Right ventricle myocardium superior (tissue), 1 donor: ENCODE measurements at regions not wholly inside any gene's neighbourhood (a gene's known extent, or its start where the extent isn't known, plus 50 kb on each side); places are given as distances from the start of the nearest gene placed in this dataset.
"Not testable (repeated sequence)": the region's sequence is repeated elsewhere in the genome, so short reads cannot be mapped to it uniquely, and the experiment has no call there.

ENCODE experiments used
- ATAC-seq: fragments of 200-7000 bp; cut with Tn5 transposase; one replicate; pipeline ENCODE4 v1.9.1; 2020; ENCODE audit warnings: mild to moderate bottlenecking; ENCODE audit not compliant: poor library complexity
- DNase-seq: peaks from one replicate; pipeline ENCODE4 v3.0.0-alpha.2; 2020
- intact Hi-C: fragments of 100-400 bp; cut with DNase I; formaldehyde crosslinking; loops from one replicate; pipeline ENCODE4 v1.11.2; 2022
- donor health status: DM: no; HTN: yes; CAD: no; lungs with severe emphysema.

DNA sequence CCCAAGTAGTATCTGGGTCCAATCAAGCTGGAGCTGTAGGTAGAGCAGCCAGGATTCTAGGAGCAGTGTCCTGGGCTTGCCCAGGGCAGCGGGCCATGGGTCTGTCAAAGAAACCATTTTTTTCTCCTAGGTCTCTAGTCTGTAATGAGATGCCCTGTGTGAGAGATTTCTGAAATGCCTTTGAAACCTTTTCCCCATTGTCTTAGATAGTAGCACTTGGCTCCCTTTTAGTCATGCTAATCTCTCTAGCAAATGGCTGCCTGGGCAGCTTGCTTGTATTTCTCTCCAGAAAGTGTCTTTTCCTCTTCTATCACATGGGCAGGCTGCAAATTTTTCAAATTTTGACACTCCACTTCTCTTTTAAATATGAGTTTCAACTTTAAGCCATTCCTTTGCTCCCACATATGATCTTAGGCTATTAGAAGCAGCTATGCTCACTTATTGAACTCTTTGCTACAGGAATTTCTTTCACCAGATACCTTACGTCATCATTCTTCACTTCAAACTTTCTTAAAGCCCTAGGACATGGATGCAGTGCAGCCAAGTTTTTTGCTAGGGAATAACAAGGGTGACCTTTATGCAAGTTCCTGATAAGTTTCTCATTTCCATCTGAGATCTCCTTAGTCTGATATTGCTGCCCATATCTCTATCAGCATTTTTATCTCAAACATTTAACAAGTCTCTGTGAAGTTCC lies 890.2 kb upstream of the VRK2 start:
- intact Hi-C loops: no loop called here
- ATAC-seq (no peak), DNase-seq (no peak)

DNA sequence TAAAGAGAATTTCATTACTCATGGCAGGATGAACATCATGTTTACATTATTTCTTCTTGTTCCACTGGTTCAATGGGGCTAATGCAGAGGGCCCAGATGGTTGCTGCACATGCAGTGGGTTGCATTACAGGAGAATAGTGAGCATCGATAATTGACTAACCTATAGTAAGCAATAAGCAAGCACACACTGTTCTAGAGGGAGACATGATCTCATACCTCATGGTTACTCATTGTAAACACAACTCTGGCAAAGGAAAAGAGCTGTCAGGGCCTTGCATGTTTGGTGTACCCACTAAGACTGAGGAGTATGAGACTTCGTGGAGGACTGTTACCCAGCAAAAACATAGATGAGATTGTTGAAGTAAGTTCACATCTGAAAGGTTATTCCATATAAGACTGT lies 885.6 kb upstream of the VRK2 start:
- intact Hi-C loops: no loop called here
- DNase-seq: no peak
- ATAC-seq: no peak

DNA sequence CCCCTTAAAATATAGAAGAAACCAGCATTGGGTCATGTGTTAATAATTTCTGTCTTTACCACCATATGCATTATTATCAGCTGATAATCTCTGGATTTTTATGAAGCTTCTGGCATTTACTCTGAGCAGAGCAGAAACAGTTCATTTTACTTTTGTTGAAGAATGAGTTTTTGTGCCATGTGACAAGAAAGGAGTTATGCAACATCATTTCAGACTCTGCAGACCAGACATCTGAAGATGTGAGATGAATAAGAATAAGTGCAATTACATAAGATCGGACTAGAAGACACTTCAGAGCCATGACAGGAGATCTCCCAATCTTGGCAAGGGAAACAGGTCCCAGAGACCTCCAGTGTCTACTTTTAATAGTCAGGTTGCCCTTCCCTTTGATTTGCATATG lies 869.4 kb upstream of the VRK2 start:
- ATAC-seq (no peak), DNase-seq (no peak)
- intact Hi-C loops: no loop called here

DNA sequence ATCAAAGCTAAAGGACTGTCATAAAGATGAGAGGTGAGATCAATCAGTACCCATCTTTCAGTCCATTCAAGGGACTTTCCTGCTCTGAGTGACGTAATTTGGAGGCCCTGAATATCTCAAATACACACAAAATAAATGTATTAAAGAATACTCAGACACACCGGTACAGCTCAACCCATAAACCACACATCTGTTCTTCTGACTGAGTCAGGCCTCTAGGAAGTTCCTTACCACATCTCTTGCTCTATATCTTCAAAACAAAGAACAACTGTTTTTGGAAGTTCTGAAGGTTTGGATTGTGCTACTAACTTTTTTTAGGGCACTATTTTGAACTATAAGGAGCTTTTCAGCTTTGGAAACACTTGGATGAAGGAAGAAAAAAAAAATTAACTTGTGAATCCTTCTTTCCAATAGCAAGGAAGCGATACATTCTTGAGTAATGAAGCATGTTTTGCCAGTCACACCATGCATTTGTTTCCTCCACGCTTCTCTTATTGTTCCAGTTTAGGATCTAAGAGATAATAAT lies 866.5 kb upstream of the VRK2 start:
- no peak for ATAC-seq
- intact Hi-C loops: no loop called here
- DNase-seq: no peak

DNA sequence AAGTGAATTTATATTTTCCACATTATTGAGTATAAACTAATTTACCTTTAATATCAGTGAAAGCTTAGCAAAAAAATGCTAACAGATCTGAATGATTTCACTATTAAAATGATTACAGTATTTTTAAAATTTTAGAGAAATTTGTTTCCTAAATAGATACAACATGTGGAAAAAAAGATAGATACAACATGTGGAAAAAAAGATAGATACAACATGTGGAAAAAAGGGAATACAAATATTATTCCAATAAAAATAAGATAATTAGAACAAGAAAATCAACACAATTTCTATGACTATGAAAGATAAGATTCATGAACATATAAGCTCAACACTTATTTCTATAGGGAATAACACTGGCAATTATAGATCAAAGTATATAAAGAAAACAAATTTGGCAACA lies 865.9 kb upstream of the VRK2 start:
- intact Hi-C loops: no loop called here
- no peak for DNase-seq
- ATAC-seq: no peak

DNA sequence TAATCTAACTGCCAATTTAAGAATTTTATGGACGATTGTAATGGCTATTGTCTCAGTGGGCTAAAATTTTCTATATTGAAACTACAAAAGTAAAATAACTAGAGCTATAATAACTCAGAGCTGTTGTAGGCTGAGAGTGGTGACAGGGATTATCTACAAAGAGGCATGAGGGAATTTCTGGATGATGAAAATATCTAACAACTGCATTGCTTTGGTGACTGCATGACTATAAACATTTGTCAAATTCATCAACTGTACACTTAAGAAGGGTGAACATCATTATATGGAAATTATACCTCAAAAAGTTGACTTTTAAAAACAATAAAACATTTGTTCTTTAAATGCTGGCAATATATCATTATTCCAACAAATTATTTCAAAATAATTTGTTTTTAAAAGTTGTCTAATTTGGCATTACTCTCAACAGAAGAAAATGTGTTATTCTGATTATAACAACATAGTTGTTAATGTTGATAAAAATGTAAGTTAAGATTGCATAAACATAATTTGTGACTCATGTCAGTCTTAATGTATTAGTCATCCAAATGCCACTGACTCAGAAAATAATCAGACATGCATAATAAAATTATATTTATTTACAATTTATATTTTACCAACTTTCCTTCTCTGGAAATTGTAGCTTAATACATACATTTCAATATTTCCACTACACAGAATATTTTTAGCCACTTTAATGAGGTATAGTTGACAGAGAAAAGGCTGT lies 865.1 kb upstream of the VRK2 start:
- ATAC-seq: peak; percentile 29
- DNase-seq: no peak
- intact Hi-C loops: no loop called here

DNA sequence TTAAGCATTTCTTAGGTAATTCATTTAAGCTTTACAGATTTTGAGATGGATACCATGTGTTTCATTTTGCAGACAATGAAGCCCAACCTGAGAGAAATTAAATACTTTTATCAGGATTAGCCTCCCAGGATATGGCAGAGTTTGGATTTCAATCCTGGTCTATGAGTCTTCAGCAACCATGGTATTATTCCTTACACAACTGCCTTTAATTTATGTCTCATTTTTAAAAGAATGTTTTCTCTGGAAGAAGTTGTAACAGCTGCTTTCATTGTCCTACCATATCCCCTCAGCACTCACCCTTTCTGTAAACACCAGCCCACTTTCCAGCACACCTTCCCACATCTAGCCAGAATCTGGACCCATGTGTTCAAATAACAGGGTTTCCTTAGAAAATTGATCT lies 863.7 kb upstream of the VRK2 start:
- intact Hi-C loops: no loop called here
- DNase-seq: no peak
- no peak for ATAC-seq

DNA sequence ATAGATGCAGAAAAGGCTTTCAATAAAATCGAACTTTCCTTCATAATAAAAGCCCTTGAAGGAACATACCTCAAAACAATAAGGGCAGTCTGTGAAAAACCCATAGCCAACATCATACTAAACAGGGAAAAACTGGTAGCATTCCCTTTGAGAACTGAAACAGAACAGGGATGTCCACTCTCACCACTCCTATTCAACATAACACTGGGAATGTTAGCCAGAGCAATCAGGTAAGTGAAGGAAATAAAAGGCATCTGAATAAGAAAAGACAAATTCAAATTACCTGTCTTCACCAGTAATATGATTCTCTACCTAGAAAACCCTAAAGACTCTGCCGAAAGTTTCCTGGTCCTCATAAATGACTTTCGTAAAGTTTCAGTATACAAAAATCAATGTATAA lies 861.0 kb upstream of the VRK2 start:
- intact Hi-C loops: no loop called here
- DNase-seq (no peak), ATAC-seq (no peak)

DNA sequence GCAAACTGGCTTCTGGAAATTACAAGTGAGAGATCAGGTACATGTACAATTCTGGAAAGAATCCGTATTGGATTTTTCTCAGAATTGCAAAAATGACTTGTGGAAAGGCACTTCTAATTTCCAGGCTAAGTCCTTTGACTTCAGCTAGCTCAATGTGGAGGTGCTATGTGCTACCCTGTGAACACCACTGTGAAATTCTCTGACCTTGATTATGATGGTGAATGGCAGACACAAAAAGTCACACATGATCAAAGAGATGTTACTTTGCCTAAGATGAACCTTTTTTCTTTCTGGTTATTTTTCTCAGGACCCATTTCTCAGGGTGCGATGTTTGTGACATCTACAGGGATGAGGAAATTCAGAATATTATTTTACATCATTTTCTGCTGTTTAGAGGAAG lies 856.6 kb upstream of the VRK2 start:
- DNase-seq (no peak), ATAC-seq (no peak)
- intact Hi-C loops: no loop called here

DNA sequence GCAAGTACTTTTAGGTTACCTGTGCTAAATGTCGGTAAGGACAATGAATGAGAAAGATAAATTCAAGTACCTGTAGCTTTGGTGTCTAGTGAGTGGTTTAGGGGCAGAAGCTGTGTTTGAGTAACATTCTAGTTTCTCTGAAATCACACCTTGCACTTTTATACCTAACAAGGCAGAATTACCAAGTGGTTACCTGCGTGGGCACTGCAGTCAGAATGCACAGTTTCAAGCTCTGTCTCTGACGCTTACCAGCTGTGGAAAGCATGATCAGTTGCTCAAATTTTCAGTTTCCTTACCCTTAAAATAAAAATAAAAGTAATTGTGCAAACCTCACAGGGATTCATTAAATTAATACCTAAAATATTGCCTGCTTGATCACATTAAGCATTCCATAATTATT lies 846.9 kb upstream of the VRK2 start:
- DNase-seq (no peak), ATAC-seq (no peak)
- intact Hi-C loops: no loop called here

DNA sequence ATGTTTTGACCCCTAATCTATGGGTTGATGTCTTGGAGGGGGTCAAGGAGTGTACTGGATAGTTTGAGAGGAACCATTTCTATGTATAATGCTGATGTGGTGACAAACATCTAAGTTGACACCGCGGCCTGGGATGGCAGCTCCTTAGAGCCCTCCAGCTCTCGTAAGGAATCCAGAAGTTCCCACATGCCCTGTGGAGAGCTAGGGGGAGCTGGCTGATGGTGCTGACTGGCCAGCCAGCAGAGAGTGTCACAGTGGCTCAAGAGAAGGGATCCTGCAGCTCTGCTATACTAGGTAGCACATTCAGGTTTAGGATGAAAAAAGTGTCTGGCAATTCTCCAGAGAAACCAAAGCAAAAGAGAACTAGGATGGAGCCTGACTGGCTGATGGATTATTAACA lies 842.2 kb upstream of the VRK2 start:
- intact Hi-C loops: no loop called here
- ATAC-seq: no peak
- no peak for DNase-seq

DNA sequence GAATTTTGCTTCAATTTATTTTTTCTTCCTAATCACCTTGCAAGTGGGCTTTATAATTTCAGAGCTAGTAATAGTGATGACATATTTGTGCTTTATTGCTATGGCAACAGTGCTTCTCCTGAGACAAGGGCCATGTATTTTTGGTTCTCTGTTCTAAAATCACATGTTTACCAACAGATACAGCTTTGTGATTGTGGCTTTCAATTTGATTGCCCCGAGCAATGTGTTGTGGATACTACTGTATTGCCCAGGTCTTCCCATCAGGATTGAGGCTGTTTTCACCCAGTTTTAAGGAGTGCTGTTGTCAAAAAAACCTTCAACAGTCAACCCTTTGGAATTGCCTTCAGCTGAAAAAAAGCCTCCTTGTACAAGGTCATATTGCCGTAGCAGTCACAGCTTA lies 841.4 kb upstream of the VRK2 start:
- ATAC-seq (no peak), DNase-seq (no peak)
- intact Hi-C loops: no loop called here

DNA sequence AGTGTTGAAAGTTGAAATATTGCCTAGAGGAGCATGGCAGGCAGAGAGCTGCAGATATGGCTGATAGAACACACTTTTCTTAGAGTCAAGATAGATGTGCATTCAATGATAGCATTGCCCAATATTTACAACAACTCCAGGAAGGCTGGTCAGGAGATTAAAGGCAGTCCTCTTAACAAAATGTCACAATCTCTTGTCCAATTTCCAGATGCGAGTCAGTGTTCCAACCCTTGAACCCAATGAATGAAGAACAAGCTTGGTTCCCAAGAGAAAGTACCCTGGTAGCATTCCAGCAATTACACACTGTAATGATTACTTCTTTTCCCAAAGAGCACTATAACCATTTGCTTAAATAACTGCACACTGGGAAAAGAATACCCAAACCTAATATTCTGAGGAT lies 839.4 kb upstream of the VRK2 start:
- ATAC-seq (no peak), DNase-seq (no peak)
- intact Hi-C loops: no loop called here

DNA sequence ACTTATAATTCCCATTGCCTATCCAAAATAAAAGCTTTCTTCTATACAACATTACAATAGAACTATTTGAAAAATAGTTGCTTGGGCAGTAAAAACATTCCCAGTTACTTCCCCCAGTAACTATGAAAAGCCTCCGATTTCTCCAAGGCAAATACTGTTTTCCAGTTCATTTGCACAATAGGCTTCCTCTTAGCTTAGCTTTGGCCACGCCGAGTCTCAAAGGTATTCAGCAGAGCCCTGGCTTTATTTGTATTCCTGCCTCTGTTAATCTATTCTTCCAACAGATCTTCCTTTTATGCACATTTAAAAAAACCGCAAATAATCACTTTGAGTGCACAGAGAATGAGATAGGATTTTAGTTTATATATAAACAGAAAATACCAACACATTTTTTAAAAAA lies 836.8 kb upstream of the VRK2 start:
- intact Hi-C loops: no loop called here

DNA sequence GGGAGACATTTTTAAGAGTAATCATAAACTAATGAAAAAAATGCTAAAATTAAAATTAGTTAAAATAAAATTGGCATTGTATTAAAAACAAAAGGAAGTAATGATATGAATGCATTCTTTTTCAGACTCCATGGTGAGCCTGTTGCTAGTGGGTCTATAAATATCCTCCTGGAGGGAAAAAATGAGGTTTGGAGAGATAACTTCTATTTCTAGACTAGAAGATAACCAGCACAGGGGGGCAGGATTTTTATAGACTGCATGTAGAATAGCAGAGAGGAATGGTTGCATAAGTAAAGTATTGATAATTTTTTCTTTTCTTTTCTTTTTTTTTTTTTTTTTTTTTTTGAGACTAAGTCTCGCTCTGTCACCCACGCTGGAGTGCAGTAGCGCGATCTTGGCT lies 835.8 kb upstream of the VRK2 start:
- ATAC-seq: peak; percentile 93
- DNase-seq: no peak
- intact Hi-C loops: no loop called here

More for the DNA sequence above, 836.8 kb upstream of the VRK2 start:
- DNase-seq: no peak
- ATAC-seq: no peak

DNA sequence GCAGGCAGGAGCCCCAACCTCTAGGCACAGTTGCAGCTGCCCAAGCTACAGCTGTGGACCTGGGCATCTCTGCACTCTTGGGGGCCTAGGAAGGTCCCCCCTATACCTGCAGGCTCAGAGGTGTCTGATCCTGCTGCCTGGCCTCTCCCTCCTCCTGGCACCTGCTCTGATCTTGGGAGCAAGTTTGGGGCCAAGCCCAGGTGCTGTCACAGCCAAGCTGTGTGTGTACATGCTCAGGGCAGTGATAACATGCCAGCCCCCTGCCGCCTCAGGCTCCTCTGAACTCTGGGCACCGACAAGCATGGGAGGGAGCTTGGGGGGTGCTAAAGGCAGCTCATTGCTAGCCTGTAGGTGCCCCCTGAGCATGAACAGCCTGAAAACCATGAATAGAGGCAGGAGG lies 829.6 kb upstream of the VRK2 start:
- ATAC-seq: peak; percentile 67
- peak; percentile 44 for DNase-seq
- intact Hi-C loops: no loop called here

DNA sequence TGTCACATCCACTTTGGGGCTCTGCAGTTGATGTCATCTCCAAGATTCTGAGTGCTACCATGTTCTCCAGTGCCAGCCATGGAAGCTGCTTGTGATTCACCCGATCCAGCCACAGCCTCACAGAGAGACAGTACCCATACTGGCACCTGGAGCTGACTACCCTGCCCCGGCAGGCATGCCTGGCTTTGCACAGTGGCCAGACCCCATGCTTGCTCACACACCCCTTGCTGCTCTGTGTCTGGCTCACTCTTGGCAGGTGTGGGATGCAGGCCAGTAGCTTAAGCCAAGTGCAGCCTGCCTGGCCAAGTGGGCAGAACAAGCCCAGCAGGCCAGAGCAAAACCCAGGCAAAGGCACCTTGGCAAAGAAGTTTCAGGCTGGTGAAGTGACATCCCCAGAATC lies 828.4 kb upstream of the VRK2 start:
- DNase-seq: peak; percentile 74
- peak; percentile 97 for ATAC-seq

DNA sequence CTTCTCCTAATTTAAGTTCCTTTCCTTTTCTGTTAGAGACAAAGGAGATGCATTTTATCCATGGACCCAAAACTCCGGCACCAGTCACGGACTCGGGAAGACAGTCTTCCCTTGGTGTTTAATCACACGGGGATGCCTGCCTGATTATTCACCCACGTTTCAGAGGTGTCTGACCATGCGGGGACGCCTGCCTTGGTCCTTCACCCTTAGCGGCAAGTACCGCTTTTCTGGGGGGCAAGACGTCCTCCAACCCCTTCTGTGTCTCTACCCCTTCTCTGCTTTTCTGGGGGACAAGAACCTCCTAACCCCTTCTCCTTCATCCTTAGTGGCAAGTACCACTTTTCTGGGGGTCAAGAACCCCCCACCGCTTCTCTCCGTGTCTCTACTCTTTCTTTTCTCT lies 816.9 kb upstream of the VRK2 start:
- intact Hi-C loops, DNase-seq, ATAC-seq: not testable (repeated sequence)

More for the DNA sequence above, 828.4 kb upstream of the VRK2 start:
- intact Hi-C loops: no loop called here

DNA sequence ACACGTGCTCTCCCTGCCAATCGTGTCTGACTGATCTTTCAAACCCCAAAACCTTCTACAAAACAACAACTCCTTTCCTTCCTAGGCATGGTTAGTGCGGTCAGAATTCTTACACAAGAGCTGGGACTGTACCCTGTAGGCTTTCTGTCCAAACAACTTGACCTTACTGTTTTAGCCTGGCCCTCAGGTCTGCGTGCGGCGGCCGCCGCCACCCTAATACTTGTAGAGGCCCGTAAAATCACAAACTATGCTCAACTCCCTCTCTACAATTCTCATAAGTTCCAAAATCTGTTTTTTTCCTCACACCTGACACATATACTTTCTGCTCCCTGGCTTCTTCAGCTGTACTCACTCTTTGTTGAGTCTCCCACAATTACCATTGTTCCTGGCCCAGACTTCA lies 814.3 kb upstream of the VRK2 start:
- ATAC-seq, DNase-seq, intact Hi-C loops: not testable (repeated sequence)

DNA sequence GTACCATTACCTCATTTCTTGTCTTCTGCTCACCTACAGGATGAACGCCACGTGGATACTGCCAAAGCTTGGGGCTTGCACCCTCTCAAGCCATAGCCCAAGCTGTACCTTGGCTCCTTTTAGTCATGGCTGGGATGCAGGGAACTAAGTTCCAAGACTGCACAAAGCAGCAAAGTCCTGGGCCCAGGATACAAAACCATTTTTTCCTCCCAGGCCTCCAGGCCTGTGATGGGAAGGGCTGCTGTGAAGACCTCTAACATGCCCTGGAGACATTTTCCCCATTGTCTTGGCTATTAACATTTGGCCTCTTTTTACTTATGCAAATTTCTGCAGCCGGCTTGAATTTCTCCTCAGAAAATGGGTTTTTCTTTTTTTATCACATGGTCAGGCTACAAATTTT lies 795.1 kb upstream of the VRK2 start:
- intact Hi-C loops, DNase-seq, ATAC-seq: not testable (repeated sequence)
